Fibroblast of pulmonary artery (primary cell): ENCODE measurements at regions not wholly inside any gene's neighbourhood (a gene's known extent, or its start where the extent isn't known, plus 50 kb on each side); places are given as distances from the start of the nearest gene placed in this dataset.

ENCODE experiments used
- DNase-seq: peaks from one replicate; pipeline ENCODE4 v3.0.0-alpha.2; 2010; ENCODE audit warnings: low read depth
- H3K4me3 ChIP-seq: replicated peaks from 2 replicates; pipeline ENCODE4 v1.5.1; 2011; ENCODE audit warnings: low read depth, mild to moderate bottlenecking, control low read depth, low read length, moderate library complexity
- CTCF ChIP-seq: IDR thresholded peaks from 2 replicates; pipeline ENCODE4 v1.5.1; 2011; ENCODE audit warnings: mild to moderate bottlenecking, control low read depth, low read length, inconsistent platforms; ENCODE audit errors: missing control alignments

DNA sequence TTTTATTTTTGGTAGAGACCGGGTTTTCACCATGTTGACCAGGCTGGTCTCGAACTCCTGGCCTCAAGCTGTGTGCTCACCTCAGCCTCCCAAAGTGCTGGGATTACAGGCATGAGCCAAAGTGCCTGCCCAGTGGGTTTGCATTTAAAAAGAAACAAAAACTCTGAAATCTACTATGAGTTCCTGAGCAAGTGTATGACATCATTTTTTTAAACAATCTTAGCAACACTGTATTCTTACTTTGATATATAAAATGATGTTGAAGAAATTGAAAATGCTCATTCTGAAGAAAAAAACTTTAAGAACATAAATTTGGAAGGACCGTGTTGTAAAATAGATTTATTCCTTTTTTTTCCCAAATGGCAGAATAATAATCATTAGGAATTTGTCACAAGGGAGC, 1199.7 kb downstream of the DIAPH3 start:
- no peak for DNase-seq
- TF ChIP-seq CTCF: no peak

DNA sequence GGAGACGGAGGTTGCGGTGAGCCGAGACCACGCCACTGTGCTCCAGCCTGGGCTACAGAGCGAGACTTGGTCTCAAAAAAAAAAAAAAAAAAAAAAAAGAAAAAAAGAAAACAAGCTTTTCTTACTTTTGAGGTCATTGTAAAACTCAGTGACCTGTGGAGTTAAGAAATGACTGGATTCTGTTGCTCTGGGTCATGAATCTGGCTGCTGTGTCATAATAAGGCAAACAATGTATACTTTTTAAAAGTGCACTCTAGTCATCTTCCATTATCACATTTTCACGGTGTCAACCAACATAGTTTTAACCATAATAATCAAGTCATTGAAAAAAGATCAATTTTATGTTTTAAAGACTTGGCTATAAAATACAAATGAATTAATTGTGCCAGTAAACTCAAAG, 1186.6 kb downstream of the DIAPH3 start:
- no peak for TF ChIP-seq CTCF
- no peak for DNase-seq
- H3K4me3 ChIP-seq: no peak overlapping the region

More for the DNA sequence above, 1199.7 kb downstream of the DIAPH3 start:
- no peak overlapping the region for H3K4me3 ChIP-seq

GRCh38 chr13:58978331-58978730, 1185.4 kb downstream of the DIAPH3 start:
- no peak overlapping the region for H3K4me3 ChIP-seq
- no peak for DNase-seq
- TF ChIP-seq CTCF: no peak

GRCh38 chr13:58979851-58980250, 1183.9 kb downstream of the DIAPH3 start:
- H3K4me3 ChIP-seq: no peak overlapping the region
- peak; percentile 7 for DNase-seq
- TF ChIP-seq CTCF: no peak

DNA sequence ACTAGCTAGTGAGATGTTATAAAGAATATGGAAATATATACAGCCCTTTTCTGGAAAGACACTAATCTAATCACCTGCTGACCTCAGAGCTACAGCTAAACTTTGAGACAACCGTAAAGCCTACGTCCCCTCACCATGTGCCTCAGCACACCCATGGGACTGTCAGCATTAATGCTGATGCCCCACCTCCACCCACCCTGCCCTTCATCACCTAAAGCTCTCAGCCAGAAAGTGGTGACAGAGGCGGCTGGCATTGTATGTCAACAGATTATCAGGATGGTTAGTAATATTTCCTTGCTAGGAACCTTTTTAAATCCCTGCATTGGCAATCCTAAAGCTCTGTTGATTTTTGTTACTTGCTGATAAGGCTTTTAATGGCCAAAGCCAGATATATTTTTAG, 1177.9 kb downstream of the DIAPH3 start:
- TF ChIP-seq CTCF: no peak
- DNase-seq: no peak
- H3K4me3 ChIP-seq: no peak overlapping the region

GRCh38 chr13:58989556-58989955, 1174.2 kb downstream of the DIAPH3 start:
- no peak for TF ChIP-seq CTCF
- DNase-seq: no peak
- no peak overlapping the region for H3K4me3 ChIP-seq

GRCh38 chr13:58991826-58992477, 1171.8 kb downstream of the DIAPH3 start:
- DNase-seq: no peak

More at GRCh38 chr13:58991826-58992477, 1171.8 kb downstream of the DIAPH3 start:
- no peak for TF ChIP-seq CTCF
- no peak overlapping the region for H3K4me3 ChIP-seq
